ENCODE measurements at regions not wholly inside any gene's neighbourhood (a gene's known extent, or its start where the extent isn't known, plus 50 kb on each side); places are given as distances from the start of the nearest gene placed in this dataset.

- TF ChIP-seq POLR2AphosphoS5 (IDR thresholded peaks at IDR 0.05; ENCODE audit: low read depth, low read length) (no peak), FOXP2 (optimal IDR thresholded peaks at IDR 0.05; ENCODE audit: borderline replicate concordance, extremely low read depth, extremely low read length, insufficient read depth) (no peak), SIN3A (IDR thresholded peaks at IDR 0.05; ENCODE audit: borderline replicate concordance, insufficient read depth, low read length) (no peak), REST (IDR thresholded peaks at IDR 0.05; ENCODE audit: insufficient read depth in 1 of 2, low read depth in 2 of 2, low read length in 2 of 2) (no peak), TAF1 (IDR thresholded peaks at IDR 0.05; ENCODE audit: borderline replicate concordance, insufficient read depth, low read length) (no peak)
Observed at GRCh38 chr3:40714771-40715345, 190.1 kb downstream of the ZNF621 start.

GRCh38 chr3:40715551-40715950, 190.8 kb downstream of the ZNF621 start:
- TF ChIP-seq TAF1 (IDR thresholded peaks at IDR 0.05; ENCODE audit: borderline replicate concordance, insufficient read depth, low read length) (no peak), REST (IDR thresholded peaks at IDR 0.05; ENCODE audit: insufficient read depth in 1 of 2, low read depth in 2 of 2, low read length in 2 of 2) (no peak), SIN3A (IDR thresholded peaks at IDR 0.05; ENCODE audit: borderline replicate concordance, insufficient read depth, low read length) (no peak), POLR2AphosphoS5 (IDR thresholded peaks at IDR 0.05; ENCODE audit: low read depth, low read length) (no peak), FOXP2 (optimal IDR thresholded peaks at IDR 0.05; ENCODE audit: borderline replicate concordance, extremely low read depth, extremely low read length, insufficient read depth) (no peak)

GRCh38 chr3:40717471-40717870, 192.7 kb downstream of the ZNF621 start:
- TF ChIP-seq SIN3A (IDR thresholded peaks at IDR 0.05; ENCODE audit: borderline replicate concordance, insufficient read depth, low read length) (no peak), POLR2AphosphoS5 (IDR thresholded peaks at IDR 0.05; ENCODE audit: low read depth, low read length) (no peak), TAF1 (IDR thresholded peaks at IDR 0.05; ENCODE audit: borderline replicate concordance, insufficient read depth, low read length) (no peak), REST (IDR thresholded peaks at IDR 0.05; ENCODE audit: insufficient read depth in 1 of 2, low read depth in 2 of 2, low read length in 2 of 2) (no peak), FOXP2 (optimal IDR thresholded peaks at IDR 0.05; ENCODE audit: borderline replicate concordance, extremely low read depth, extremely low read length, insufficient read depth) (no peak)

GRCh38 chr3:40718209-40718608, 193.4 kb downstream of the ZNF621 start:
- no peak for TF ChIP-seq SIN3A (IDR thresholded peaks at IDR 0.05; ENCODE audit: borderline replicate concordance, insufficient read depth, low read length)
- no peak for TF ChIP-seq POLR2AphosphoS5 (IDR thresholded peaks at IDR 0.05; ENCODE audit: low read depth, low read length)
- TF ChIP-seq TAF1 (IDR thresholded peaks at IDR 0.05; ENCODE audit: borderline replicate concordance, insufficient read depth, low read length) = no peak
- TF ChIP-seq FOXP2 (optimal IDR thresholded peaks at IDR 0.05; ENCODE audit: borderline replicate concordance, extremely low read depth, extremely low read length, insufficient read depth) = no peak
- TF ChIP-seq REST (IDR thresholded peaks at IDR 0.05; ENCODE audit: insufficient read depth in 1 of 2, low read depth in 2 of 2, low read length in 2 of 2) = no peak

Measured in PFSK-1 (cell line).